Panc1 (cell line): ENCODE measurements at regions not wholly inside any gene's neighbourhood (a gene's known extent, or its start where the extent isn't known, plus 50 kb on each side); places are given as distances from the start of the nearest gene placed in this dataset.

Experiments used
- ATAC-seq: fragments of 200-7000 bp; cut with Tn5 transposase; 2 replicates; pipeline ENCODE4 v1.9.1; 2020; ENCODE audit warnings: mild to moderate bottlenecking, moderate library complexity
- BruUV-seq: library from RNA; stranded (reverse); fragments of 400-500 nt; replicated peaks from 2 replicates; lab custom pipeline; 2021; lab: Mats Ljungman, UMichigan
- CTCF ChIA-PET: fragments of 300-600 bp; sonication (Branson Sonifier 250); formaldehyde crosslinking; loops from one replicate; lab custom pipeline; 2022; ENCODE audit warnings: antibody characterized with exemption; lab: Charles Lee
- POLR2A ChIA-PET: fragments of 300-600 bp; sonication (Branson Sonifier 250); formaldehyde crosslinking; loops from one replicate; lab custom pipeline; 2022; ENCODE audit warnings: antibody characterized with exemption; lab: Charles Lee
- DNase-seq: peaks from one replicate; pipeline ENCODE4 v3.0.0-alpha.2; 2010; ENCODE audit warnings: low read depth, low spot score
- H3K27ac ChIP-seq: 2 replicates; pipeline ENCODE4 v1.5.1; 2011; ENCODE audit warnings: mild to moderate bottlenecking, low read length, inconsistent platforms
- H3K27me3 ChIP-seq: fragments of 200-500 bp; sonication (Bioruptor generic); 2 replicates; pipeline ENCODE4 v1.6.0; 2014; ENCODE audit warnings: low read length, inconsistent platforms; ENCODE audit not compliant: control insufficient read depth, insufficient read depth
- H3K36me3 ChIP-seq: fragments of 200-500 bp; sonication (Bioruptor generic); 2 replicates; pipeline ENCODE4 v1.5.1; 2014; ENCODE audit warnings: inconsistent platforms, mild to moderate bottlenecking, low read length, moderate library complexity; ENCODE audit not compliant: control insufficient read depth, insufficient read depth
- H3K4me1 ChIP-seq: 2 replicates; pipeline ENCODE4 v1.5.1; 2011; ENCODE audit warnings: inconsistent platforms, mild to moderate bottlenecking, low read length, moderate library complexity; ENCODE audit not compliant: control insufficient read depth, insufficient read depth
- H3K4me3 ChIP-seq, 2 experiments: 2 replicates each; pipeline ENCODE4 v1.5.1; 2011 to 2012; ENCODE audit warnings: low read depth in 2 of 2, low read length in 2 of 2, mild to moderate bottlenecking in 2 of 2, inconsistent platforms in 1 of 2, moderate library complexity in 1 of 2
- H3K9me3 ChIP-seq: fragments of 200-500 bp; sonication (Bioruptor generic); 2 replicates; pipeline ENCODE4 v1.5.1; 2014; ENCODE audit warnings: low read depth, mild to moderate bottlenecking, inconsistent platforms, low read length, moderate library complexity; ENCODE audit not compliant: control insufficient read depth, insufficient read depth
- CTCF ChIP-seq: fragments of 450-650 bp; IDR thresholded peaks from 2 replicates; pipeline ENCODE4 v1.5.1; 2017; ENCODE audit warnings: mild to moderate bottlenecking
- POLR2AphosphoS5 ChIP-seq: IDR thresholded peaks from 2 replicates; pipeline ENCODE4 v1.6.1; 2012; ENCODE audit warnings: mild to moderate bottlenecking, low read depth, low read length, moderate library complexity
- REST ChIP-seq, 2 experiments: IDR thresholded peaks; 2 replicates each; pipeline ENCODE4 v1.6.1; 2011 to 2012; ENCODE audit warnings: low read depth in 2 of 2, control low read depth in 1 of 2, low read length in 1 of 2, mild to moderate bottlenecking in 1 of 2, moderate library complexity in 1 of 2; ENCODE audit not compliant: insufficient read depth in 1 of 2
- SIN3A ChIP-seq: IDR thresholded peaks from 2 replicates; pipeline ENCODE4 v1.6.1; 2012; ENCODE audit warnings: low read depth, mild to moderate bottlenecking, low read length, moderate library complexity, borderline replicate concordance; ENCODE audit not compliant: insufficient read depth
- TCF7L2 ChIP-seq: IDR thresholded peaks from 2 replicates; pipeline ENCODE4 v1.6.1; 2011; ENCODE audit warnings: mild to moderate bottlenecking, low read depth, low read length, inconsistent platforms
- in situ Hi-C: cut with HindIII; loops from 2 replicates; pipeline ENCODE4 v1.10.0; 2016; ENCODE audit warnings: low sequenced_read_pairs, low pct_unique_long_range_greater_than_20kb
- intact Hi-C: fragments of 100-400 bp; cut with micrococcal nuclease; formaldehyde crosslinking; loops from one replicate; pipeline ENCODE4 v1.10.0; 2022; ENCODE audit not compliant: unreplicated experiment

GRCh38 chr13:40187324-40187795 is 479.1 kb downstream of the FOXO1 start:
- in situ Hi-C loops: no loop called here
- H3K36me3 ChIP-seq: no peaks in the 10 kb centered on the region
- no peaks in the 10 kb centered on the region for H3K4me1 ChIP-seq
- no peaks in the 10 kb centered on the region for H3K9me3 ChIP-seq
- CTCF ChIA-PET: no interaction called here
- DNase-seq (no peak), ATAC-seq (no peak)
- no peak overlapping the region for H3K27ac ChIP-seq
- BruUV-seq: no TSS peak
- TF ChIP-seq REST (IDR thresholded peaks at IDR 0.05; ENCODE audit: insufficient read depth in 1 of 2, low read depth in 2 of 2, low read length in 1 of 2): no peak
- TF ChIP-seq POLR2AphosphoS5: no peak
- no peak for TF ChIP-seq SIN3A
- no peak for TF ChIP-seq TCF7L2
- no peak for TF ChIP-seq CTCF
- intact Hi-C loops: no loop called here
- H3K27me3 ChIP-seq: no peaks in the 10 kb centered on the region
- H3K4me3 ChIP-seq: no peak overlapping the region
- POLR2A ChIA-PET: no interaction called here

- H3K9me3 ChIP-seq: no peaks in the 10 kb centered on the region
- intact Hi-C loops (no loop called here), in situ Hi-C loops (no loop called here)
- no TSS peak for BruUV-seq
- TF ChIP-seq TCF7L2: no peak
- no peak for TF ChIP-seq POLR2AphosphoS5
- TF ChIP-seq SIN3A: no peak
- no peak for TF ChIP-seq REST (IDR thresholded peaks at IDR 0.05; ENCODE audit: insufficient read depth in 1 of 2, low read depth in 2 of 2, low read length in 1 of 2)
- no peak for TF ChIP-seq CTCF
- H3K36me3 ChIP-seq: no peaks in the 10 kb centered on the region
- no peak overlapping the region for H3K27ac ChIP-seq
- no peak for DNase-seq
- no peaks in the 10 kb centered on the region for H3K4me1 ChIP-seq
- no peak for ATAC-seq
- no peak overlapping the region for H3K4me3 ChIP-seq
- no peaks in the 10 kb centered on the region for H3K27me3 ChIP-seq
- ChIA-PET CTCF (no interaction called here), POLR2A (no interaction called here)
These were observed 478.4 kb downstream of the FOXO1 start for GRCh38 chr13:40187841-40188591.
